SK-N-SH (cell line): ENCODE measurements at regions not wholly inside any gene's neighbourhood (a gene's known extent, or its start where the extent isn't known, plus 50 kb on each side); places are given as distances from the start of the nearest gene placed in this dataset.
"Not testable (repeated sequence)": the region's sequence is repeated elsewhere in the genome, so short reads cannot be mapped to it uniquely, and the experiment has no call there.

Experiments used
- CTCF ChIA-PET: fragments of 300-600, 350-600 bp; formaldehyde crosslinking; extraction: SDS; loops from one replicate; lab custom pipeline; 2021; lab: Yijun Ruan, JAX
- POLR2A ChIA-PET: fragments of 350-600 bp; sonication (Branson Sonifier 250); formaldehyde crosslinking; extraction: SDS; loops from one replicate; lab custom pipeline; 2020; ENCODE audit warnings: antibody characterized with exemption, inconsistent platforms; lab: Yijun Ruan, JAX
- DNase-seq: peaks from one replicate; pipeline ENCODE4 v3.0.0; 2012
- H2AFZ ChIP-seq: fragments of 200-600 bp; sonication (generic); 2 replicates; pipeline ENCODE4 v1.8.1; 2016; ENCODE audit warnings: antibody characterized with exemption, mild to moderate bottlenecking, low read depth
- H3F3A ChIP-seq: fragments of 200-600 bp; sonication (generic); replicated peaks from 2 replicates; pipeline ENCODE3; 2016; ENCODE audit warnings: antibody characterized with exemption, mild to moderate bottlenecking; ENCODE audit not compliant: insufficient read depth
- H3K27ac ChIP-seq, 2 experiments: fragments of 200-500 bp in 1 of 2; fragments of 200-600 bp in 1 of 2; sonication (Bioruptor generic) in 1 of 2; sonication (generic), shearing (Covaris generic) in 1 of 2; 2 replicates each; pipeline versions ENCODE4 v1.5.1 to v1.6.1; 2014 to 2016; ENCODE audit warnings: low read depth in 2 of 2, inconsistent platforms in 1 of 2, low read length in 1 of 2, mild to moderate bottlenecking in 1 of 2, mixed read lengths in 1 of 2
- H3K27me3 ChIP-seq: fragments of 200-600 bp; sonication (generic), shearing (Covaris generic); 2 replicates; pipeline ENCODE4 v1.6.1; 2016; ENCODE audit warnings: mixed run types; ENCODE audit not compliant: insufficient read depth
- H3K36me3 ChIP-seq, 2 experiments: fragments of 200-500 bp in 1 of 2; fragments of 200-600 bp in 1 of 2; sonication (Bioruptor generic) in 1 of 2; sonication (generic) in 1 of 2; replicated peaks in 1 of 2; 2 replicates each; pipeline versions ENCODE3 to v1.5.1; 2014 to 2016; ENCODE audit warnings: low read length in 1 of 2, mild to moderate bottlenecking in 1 of 2; ENCODE audit not compliant: insufficient read depth in 2 of 2, control insufficient read depth in 1 of 2
- H3K4me1 ChIP-seq, 2 experiments: fragments of 200-500 bp in 1 of 2; fragments of 200-600 bp in 1 of 2; sonication (Bioruptor generic) in 1 of 2; sonication (generic), shearing (Covaris generic) in 1 of 2; 2 replicates each; pipeline versions ENCODE4 v1.5.1 to v1.6.1; 2014 to 2016; ENCODE audit warnings: low read depth in 1 of 2, low read length in 1 of 2, mixed run types in 1 of 2; ENCODE audit not compliant: insufficient read depth in 2 of 2, control insufficient read depth in 1 of 2
- H3K4me2 ChIP-seq: fragments of 200-600 bp; sonication (generic), shearing (Covaris generic); 2 replicates; pipeline ENCODE4 v1.6.1; 2017; ENCODE audit warnings: mixed run types
- H3K4me3 ChIP-seq, 2 experiments: fragments of 200-500 bp in 1 of 2; fragments of 200-600 bp in 1 of 2; sonication (Bioruptor generic) in 1 of 2; sonication (generic), shearing (Covaris generic) in 1 of 2; 2 replicates each; pipeline versions ENCODE4 v1.5.1 to v1.8.1; 2014 to 2016; ENCODE audit warnings: low read depth in 2 of 2, inconsistent platforms in 1 of 2, low read length in 1 of 2, mild to moderate bottlenecking in 1 of 2, mixed read lengths in 1 of 2, moderate library complexity in 1 of 2
- H3K79me2 ChIP-seq: fragments of 200-600 bp; sonication (generic); 2 replicates; pipeline ENCODE4 v1.8.1; 2017; ENCODE audit warnings: mild to moderate bottlenecking; ENCODE audit not compliant: insufficient read depth
- H3K9ac ChIP-seq: fragments of 200-600 bp; sonication (generic); 2 replicates; pipeline ENCODE4 v1.6.1; 2017; ENCODE audit warnings: mixed run types
- H3K9me2 ChIP-seq: fragments of 200-600 bp; sonication (generic); 2 replicates; pipeline ENCODE4 v1.6.1; 2017; ENCODE audit warnings: mixed run types
- H3K9me3 ChIP-seq: fragments of 200-600 bp; sonication (generic); 2 replicates; pipeline ENCODE4 v1.6.1; 2017; ENCODE audit warnings: mixed run types, mild to moderate bottlenecking, moderate library complexity
- H4K20me1 ChIP-seq: fragments of 200-600 bp; sonication (generic); 2 replicates; pipeline ENCODE4 v1.6.1; 2017; ENCODE audit warnings: mild to moderate bottlenecking, mixed run types; ENCODE audit not compliant: insufficient read depth
- ELF1 ChIP-seq: IDR thresholded peaks from 2 replicates; pipeline ENCODE4 v1.4.0; 2012
- EP300 ChIP-seq, 2 experiments: IDR thresholded peaks; 2 replicates each; pipeline versions ENCODE4 v1.4.0 to v1.6.1; 2012; ENCODE audit warnings: borderline replicate concordance in 1 of 2, low read depth in 1 of 2, low read length in 1 of 2
- FOXJ3 ChIP-seq: sonication (generic); formaldehyde crosslinking; IDR thresholded peaks from 2 replicates; pipeline ENCODE4 v1.5.1; 2020; ENCODE audit warnings: mild to moderate bottlenecking, missing genetic modification reagents
- MAX ChIP-seq: IDR thresholded peaks from 2 replicates; pipeline ENCODE4 v1.4.0; 2012; ENCODE audit warnings: low read depth
- MEF2A ChIP-seq: IDR thresholded peaks from 2 replicates; pipeline ENCODE4 v1.4.0; 2012; ENCODE audit warnings: low read depth, borderline replicate concordance
- NRF1 ChIP-seq: IDR thresholded peaks from 2 replicates; pipeline ENCODE4 v1.6.1; 2012; ENCODE audit warnings: low read depth, mild to moderate bottlenecking, low read length
- PBX3 ChIP-seq: IDR thresholded peaks from 2 replicates; pipeline ENCODE4; 2012
- RCOR1 ChIP-seq: fragments of 150-350 bp; IDR thresholded peaks from 2 replicates; pipeline ENCODE4 v1.6.1; 2017; ENCODE audit warnings: antibody characterized with exemption, low read length
- TAF1 ChIP-seq: IDR thresholded peaks from 2 replicates; pipeline ENCODE4 v1.6.1; 2012; ENCODE audit warnings: low read depth, mild to moderate bottlenecking, low read length, moderate library complexity, borderline replicate concordance
- TEAD4 ChIP-seq: IDR thresholded peaks from 2 replicates; pipeline ENCODE4 v1.4.0; 2012; ENCODE audit warnings: mild to moderate bottlenecking, borderline replicate concordance; ENCODE audit not compliant: insufficient read depth
- WGBS: methylation state at CpG from one replicate; pipeline ENCODE4 v1.1.6; 2017; ENCODE audit warnings: low lambda C conversion rate; 5-methylcytosine and 5-hydroxymethylcytosine counted together

- no peaks in the 10 kb centered on the region for H3K79me2 ChIP-seq
- no peak overlapping the region for H3K4me2 ChIP-seq
- H3K4me1 ChIP-seq = no peaks in the 10 kb centered on the region
- H4K20me1 ChIP-seq = no peaks in the 10 kb centered on the region
- H3F3A ChIP-seq = no peaks in the 10 kb centered on the region
- H2AFZ ChIP-seq = no peak overlapping the region
- H3K27ac ChIP-seq = no peak overlapping the region
- no peak for TF ChIP-seq RCOR1
- TF ChIP-seq MEF2A = no peak
- no peak for TF ChIP-seq FOXJ3 (CRISPR knock-in tag)
- no peak for TF ChIP-seq MAX
- TF ChIP-seq PBX3 = no peak
- no peak for TF ChIP-seq TEAD4
- ChIA-PET CTCF (no interaction called here), POLR2A (no interaction called here)
- no peak for DNase-seq
- no peak overlapping the region for H3K4me3 ChIP-seq
- no peaks in the 10 kb centered on the region; the same call in 1 of the 2 replicates for H3K27me3 ChIP-seq
- H3K9me3 ChIP-seq = no peaks in the 10 kb centered on the region
- WGBS = 50% methylated on average over 25 of the region's 26 CpGs
- no peaks in the 10 kb centered on the region for H3K9me2 ChIP-seq
- no peak overlapping the region for H3K9ac ChIP-seq
- H3K36me3 ChIP-seq = no peaks in the 10 kb centered on the region
Measured at GRCh38 chr22:48499456-48500425, 1327.9 kb downstream of the BRD1 start.

DNA sequence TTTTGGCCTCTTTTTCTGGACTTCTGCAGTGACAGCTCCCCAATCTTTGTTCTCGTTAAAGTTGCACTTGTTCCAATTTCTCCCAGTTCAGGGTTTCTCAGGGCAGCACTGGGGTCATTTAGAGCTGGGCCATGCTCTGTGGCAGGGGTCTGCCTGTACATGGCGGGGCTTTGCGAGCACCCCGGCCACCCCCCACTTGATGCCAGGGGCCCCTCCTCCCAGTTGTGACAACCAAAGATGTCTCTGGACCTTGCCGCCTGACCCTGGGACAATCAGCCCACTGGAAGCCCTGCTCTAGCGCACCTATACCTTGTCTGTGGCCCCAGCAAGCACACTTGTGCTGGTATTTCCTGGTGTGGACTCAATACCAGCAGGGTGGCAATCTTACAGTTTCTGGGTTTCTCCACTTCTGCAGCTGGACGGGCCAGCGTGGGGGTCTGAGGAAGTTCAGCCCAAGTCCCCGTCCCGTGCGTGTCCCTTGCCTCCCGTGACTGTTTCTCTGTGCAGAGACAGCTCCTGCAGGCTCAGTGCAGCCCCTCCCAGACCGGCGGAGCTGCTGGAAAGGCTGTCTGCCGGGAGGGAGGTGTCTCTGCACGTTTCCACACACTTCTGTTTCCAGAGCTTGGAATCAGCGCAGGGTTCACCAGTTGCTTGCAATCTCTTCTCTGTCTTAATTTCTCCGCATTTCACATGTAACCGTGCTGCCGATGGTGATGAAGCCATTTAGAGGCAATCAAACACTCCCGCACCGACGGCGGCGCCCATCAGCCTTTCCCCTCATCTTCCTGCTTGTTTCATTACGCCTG lies 1328.9 kb downstream of the BRD1 start:
- no peak for TF ChIP-seq EP300 (IDR thresholded peaks at IDR 0.05; ENCODE audit: borderline replicate concordance in 1 of 2, low read depth in 1 of 2, low read length in 1 of 2)
- TF ChIP-seq ELF1 = no peak
- TF ChIP-seq FOXJ3 (CRISPR knock-in tag) = no peak
- TF ChIP-seq NRF1 = no peak
- no peak for TF ChIP-seq TAF1

GRCh38 chr22:48497743-48498520 lies 1329.7 kb downstream of the BRD1 start:
- H3K79me2 ChIP-seq, DNase-seq, H3K4me1 ChIP-seq, H2AFZ ChIP-seq, H3K4me3 ChIP-seq, H3K36me3 ChIP-seq, POLR2A ChIA-PET, H3K9me3 ChIP-seq, H3F3A ChIP-seq, H3K4me2 ChIP-seq, H3K27ac ChIP-seq, H3K9me2 ChIP-seq, CTCF ChIA-PET, H4K20me1 ChIP-seq, H3K9ac ChIP-seq: not testable (repeated sequence)
- 49% methylated on average over 9 of the region's 16 CpGs for WGBS
- peaks cover 11% of the 10 kb centered on the region; the same call in 1 of the 2 replicates for H3K27me3 ChIP-seq

More for the DNA sequence above, 1328.9 kb downstream of the BRD1 start:
- Histone ChIP-seq H3K9ac (no peak overlapping the region), H3K4me1 (no peaks in the 10 kb centered on the region), H3K27ac (no peak overlapping the region), H2AFZ (no peak overlapping the region), H3K9me3 (no peaks in the 10 kb centered on the region), H3K4me3 (no peak overlapping the region), H3K79me2 (no peaks in the 10 kb centered on the region), H3K36me3 (no peaks in the 10 kb centered on the region), H3K4me2 (no peak overlapping the region), H3K9me2 (no peaks in the 10 kb centered on the region), H3K27me3 (peaks cover 3% of the 10 kb centered on the region; the same call in 1 of the 2 replicates), H3F3A (no peaks in the 10 kb centered on the region), H4K20me1 (no peaks in the 10 kb centered on the region)
- DNase-seq = no peak
- ChIA-PET POLR2A (no interaction called here), CTCF (no interaction called here)
- 66% methylated on average over 18 of the region's 26 CpGs for WGBS
